GM21786 (cell line): ENCODE measurements at regions not wholly inside any gene's neighbourhood (a gene's known extent, or its start where the extent isn't known, plus 50 kb on each side); places are given as distances from the start of the nearest gene placed in this dataset.

Source experiments
- ATAC-seq: cut with Tn5 transposase; IDR thresholded peaks from one replicate; pipeline ENCODE4 v1.9.1; 2021; ENCODE audit not compliant: unreplicated experiment

DNA sequence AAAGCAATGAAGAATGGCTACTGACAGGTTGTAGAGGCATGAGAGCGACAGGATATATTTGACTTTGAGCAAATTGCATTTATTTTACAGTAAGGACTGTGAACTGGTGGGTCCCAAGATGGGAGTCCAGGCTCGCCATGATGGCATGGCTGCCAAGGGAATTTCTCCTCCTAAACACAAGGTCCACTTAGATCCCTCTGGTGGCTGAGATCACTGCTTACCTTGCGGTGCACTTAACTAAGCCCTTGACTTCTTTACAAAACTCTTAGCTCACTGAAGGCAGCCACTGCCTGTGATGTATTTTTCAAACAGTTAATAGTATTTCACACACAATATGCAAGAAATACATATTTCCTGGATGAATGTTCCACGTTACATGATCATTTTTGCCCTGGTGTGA is 50.3 kb upstream of the SORBS2 start:
- ATAC-seq = no peak

- no peak for ATAC-seq
Measured at GRCh38 chr4:185863946-185864345, 52.0 kb upstream of the SORBS2 start.

DNA sequence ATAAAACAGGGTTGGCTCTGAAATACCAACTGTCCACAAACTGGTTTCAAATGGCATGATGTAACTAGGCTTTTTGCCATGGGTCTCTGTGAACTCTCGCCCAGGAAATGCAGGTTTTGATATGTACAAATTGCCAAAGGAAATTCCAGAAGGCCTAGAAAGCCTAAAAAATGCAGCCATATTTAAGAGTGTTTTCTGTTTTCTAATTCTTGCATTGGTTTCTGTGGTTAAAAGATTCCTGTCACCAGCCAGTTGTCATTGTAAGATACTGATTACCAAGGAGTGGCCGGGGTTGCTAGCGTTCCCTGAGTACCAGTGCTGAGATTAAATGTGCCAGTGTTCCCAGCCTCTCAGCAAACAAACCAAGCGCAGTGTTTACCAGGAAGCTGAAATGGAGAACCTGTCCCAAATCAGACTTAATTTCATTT is 53.9 kb upstream of the SORBS2 start:
- no peak for ATAC-seq

GRCh38 chr4:185867770-185868169 is 55.8 kb upstream of the SORBS2 start:
- ATAC-seq = no peak

- ATAC-seq = no peak
Measured at GRCh38 chr4:185868983-185869382, 57.0 kb upstream of the SORBS2 start.

DNA sequence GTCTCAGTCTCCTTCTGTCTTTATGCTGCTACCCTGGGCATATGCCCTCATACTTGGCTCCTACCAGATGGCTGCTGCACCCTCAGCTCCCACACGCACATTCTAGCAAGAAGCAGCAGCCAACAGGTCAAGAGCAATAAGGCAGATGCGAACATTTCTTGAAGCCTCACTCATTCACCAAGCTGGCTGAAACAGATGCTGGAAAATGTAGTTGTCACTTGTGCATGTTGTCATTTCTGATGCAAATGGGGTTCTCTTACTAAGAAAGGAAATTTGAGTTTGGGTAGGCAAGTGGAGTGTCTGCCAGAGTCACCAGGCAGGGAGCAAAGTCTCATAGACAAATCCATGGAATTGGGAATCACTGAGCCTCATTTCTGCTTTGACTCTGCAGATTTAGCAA is 57.4 kb upstream of the SORBS2 start:
- ATAC-seq = no peak

DNA sequence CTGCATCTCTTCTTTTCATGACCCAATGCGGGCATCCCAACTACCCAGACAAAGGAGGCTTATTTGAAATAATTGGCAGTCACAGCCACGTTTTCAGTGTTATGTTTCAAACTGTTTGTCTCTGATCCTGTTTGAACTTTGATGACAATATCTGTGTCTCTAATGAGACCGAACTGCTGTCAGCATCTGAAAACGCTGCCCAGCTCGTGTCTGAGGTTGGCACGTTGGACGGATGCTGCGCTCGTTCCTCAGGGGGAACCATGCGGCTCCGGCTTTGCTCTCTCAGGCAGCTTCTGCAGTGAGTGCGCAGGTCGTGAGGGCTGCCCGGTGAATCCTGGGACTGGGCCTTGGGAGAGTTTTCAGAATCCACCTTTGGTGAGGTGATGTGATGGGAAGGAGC is 58.4 kb upstream of the SORBS2 start:
- ATAC-seq = no peak

DNA sequence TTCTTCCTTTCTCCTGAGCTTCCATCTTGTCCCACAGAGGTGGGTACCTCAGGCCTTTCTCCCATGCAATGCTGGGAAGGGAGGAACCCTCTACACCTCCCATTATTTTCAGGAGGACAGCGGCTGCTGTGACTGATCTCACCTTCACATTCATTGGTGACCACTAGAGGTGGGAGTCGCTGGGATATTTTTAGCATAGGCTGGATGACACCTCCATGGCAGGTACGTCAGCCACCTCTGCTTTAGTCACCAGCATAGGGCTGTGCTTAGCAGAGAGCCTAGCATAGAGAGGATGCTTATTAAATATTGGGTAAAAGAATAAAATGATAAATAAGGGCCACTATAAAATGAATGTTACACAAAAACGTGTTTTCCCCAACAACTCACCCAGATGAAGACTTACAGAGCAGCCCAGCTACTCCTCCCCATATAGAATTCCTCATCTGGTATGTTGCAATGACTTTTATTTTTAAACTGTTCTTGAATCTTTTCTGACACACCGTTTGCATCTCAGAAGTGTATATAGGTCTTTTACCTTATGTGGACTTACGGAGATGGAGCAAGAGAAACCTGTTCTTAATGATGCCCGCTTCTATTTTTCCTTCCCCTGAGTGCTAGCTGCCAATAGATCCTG is 60.9 kb upstream of the SORBS2 start:
- no peak for ATAC-seq

DNA sequence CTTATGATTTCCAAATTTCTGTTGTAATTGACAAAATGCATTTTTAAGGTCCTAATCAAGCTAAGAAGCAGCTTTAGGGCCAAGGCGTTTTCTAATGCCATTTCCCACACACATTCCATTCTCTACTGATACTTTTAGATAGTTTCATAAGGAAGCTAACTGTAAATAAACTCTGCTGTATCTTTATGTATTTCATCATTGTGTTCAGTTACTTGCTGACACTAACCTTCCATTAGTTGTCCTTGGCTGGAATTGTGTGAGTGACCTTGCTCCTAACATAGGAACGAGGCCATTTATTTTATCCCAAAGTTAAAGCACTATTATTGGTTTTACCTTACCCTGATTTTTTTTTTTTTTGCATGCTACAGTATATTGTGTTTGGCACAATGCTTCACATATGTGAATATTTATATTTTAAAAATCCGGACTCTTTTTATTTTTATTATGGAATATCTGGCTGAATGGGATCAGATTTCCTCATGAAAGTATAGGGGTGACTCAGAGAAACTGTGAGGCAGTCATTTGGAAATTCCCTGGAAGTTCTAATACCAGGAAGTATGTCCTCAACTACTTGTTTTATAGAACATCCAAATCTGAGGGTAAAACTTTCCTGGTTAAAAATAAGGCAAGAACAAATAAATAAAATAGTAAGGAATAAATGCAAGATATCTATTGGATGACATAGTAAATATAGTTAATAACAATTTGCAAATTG is 62.7 kb upstream of the SORBS2 start:
- no peak for ATAC-seq

DNA sequence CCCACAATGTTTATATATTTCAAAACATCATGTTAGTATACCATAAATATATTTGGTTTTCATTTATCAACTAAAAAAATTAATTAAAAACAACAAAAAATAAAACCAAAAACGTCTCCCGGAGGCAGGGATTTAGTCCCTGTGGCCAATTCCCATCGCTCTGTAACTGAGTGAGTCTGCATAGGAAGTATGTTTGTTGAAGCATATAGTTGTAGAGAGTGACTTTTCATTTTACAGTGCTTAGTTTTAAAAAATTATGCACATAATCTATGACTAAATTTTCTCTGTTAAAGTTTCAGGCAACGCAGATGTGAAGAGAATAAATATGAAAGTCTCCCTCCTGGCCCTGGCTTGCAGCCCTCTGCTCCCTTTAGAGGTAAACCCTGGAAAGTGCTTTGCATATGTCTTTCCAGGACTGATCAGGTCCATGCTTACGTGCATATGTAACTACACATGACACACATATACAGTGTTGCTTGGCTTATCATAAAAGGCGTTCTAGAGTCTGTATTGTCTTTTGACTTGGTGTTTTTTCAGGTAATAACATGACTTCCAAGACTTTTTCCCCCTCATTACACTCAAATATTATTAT is 63.4 kb upstream of the SORBS2 start:
- ATAC-seq = no peak

DNA sequence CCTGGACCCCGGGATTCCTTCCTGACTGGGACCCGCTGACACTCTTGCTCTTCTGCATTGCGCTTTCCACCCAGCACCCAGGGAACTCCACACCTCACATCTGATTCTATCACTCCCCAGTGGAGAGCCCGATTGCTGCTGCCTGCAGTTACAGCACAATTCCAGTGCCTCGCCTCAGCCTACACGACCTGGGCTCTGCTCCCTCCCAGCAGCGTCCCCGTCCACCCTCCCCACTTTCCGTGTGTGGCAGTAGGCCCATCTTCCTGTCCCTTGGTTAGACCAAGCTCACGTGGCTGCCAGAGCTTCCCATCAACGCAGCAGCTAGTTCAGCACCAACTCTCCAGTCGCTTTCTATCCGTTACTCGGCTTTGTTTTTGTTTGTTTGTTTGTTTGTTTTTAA is 66.6 kb upstream of the SORBS2 start:
- ATAC-seq = no peak

- no peak for ATAC-seq
Measured at GRCh38 chr4:185879666-185880312, 67.8 kb upstream of the SORBS2 start.

DNA sequence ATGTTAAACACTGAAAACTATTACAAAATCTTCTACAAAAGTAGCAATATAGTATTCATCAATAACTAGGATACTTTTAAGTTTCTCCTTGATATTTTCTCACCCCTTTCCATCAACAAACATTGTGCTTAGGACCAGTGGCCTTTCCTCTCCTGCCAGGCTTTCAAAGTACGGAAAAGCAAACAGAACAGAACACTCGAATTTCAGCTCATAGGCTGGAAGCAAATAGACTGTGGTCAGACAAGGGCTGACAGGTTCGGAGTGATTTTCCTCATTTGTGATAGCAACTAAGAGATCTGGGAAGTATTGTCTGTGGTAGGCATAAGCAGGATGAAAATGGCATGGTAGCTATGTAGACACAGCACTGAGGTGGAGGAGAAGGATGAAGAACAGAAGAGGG is 68.6 kb upstream of the SORBS2 start:
- ATAC-seq = no peak

DNA sequence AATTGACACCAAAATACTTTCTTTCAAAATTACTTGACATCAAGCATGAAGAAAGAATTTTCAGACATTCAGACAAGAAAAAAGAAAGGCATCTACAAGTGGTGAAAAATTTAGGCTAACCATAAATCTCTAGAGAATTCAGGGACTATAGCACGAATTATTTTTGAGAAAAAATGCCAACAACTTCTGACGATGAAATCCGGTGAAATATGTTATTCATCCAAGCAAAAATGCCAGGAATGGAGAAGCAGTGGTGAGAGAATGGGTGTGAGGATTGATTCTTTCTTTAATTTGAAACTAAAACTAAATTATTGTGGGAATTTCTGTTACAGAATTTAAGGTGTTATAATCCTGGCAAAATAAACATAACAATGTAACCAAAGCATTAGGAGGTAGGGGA is 69.4 kb upstream of the SORBS2 start:
- ATAC-seq = no peak

DNA sequence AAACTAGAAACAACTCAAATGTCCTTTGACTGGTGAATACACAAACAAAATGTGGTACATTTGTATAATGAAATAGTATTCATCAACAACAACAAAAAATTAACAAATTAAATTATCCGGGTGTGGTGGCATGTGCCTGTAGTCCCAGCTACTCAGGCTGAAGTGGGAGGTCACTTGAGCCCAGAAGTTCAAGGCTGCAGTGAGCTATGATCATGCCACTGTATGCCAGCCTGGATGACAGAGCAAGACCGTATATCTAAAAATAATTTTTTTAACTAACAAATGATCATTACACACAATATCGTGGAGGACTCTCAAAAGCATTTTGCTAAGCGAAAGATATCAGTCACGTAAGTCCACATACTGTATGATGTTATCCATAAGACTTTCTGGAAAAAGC is 71.6 kb upstream of the SORBS2 start:
- no peak for ATAC-seq

- ATAC-seq = no peak
Measured at GRCh38 chr4:185885075-185885474, 73.1 kb upstream of the SORBS2 start.

DNA sequence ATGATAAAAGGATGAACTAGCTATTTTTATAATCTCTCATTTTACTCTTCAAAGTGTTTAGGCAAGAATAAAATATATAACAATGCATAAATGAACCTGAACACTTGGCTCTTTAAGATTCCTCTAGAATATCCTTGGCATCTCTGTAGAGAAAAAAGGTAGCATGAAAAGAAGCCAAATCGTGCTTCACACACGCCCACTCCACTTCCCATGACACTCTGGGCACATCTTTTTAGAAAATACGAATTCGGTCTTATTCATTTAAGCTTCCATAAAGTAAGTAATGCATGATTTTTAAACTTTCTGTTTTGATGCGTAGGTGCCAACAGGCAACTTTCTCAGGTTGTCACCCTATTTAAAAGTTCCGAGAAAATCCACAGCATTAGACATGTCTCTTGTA is 73.6 kb upstream of the SORBS2 start:
- no peak for ATAC-seq

- ATAC-seq = no peak
Measured at GRCh38 chr4:185886832-185887524, 75.0 kb upstream of the SORBS2 start.

DNA sequence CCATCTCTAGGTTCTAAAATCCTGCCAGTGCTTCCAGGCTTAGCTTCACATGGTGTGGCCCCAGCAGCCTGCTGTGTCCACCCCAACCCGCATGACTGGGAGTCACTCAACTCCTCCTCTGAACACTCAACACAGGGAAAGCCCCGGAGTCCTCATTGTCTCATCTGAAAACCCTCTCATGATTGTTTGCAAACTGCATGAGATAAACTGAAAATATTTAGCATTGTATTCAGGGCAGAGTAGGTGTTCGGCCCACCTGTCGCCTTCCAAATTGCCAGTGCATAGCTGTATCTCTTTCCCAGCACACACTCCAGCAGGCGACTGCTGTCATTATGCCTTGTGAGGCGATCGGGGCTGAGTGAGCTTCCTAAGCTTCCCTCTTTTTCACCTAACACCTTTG is 76.7 kb upstream of the SORBS2 start:
- no peak for ATAC-seq

DNA sequence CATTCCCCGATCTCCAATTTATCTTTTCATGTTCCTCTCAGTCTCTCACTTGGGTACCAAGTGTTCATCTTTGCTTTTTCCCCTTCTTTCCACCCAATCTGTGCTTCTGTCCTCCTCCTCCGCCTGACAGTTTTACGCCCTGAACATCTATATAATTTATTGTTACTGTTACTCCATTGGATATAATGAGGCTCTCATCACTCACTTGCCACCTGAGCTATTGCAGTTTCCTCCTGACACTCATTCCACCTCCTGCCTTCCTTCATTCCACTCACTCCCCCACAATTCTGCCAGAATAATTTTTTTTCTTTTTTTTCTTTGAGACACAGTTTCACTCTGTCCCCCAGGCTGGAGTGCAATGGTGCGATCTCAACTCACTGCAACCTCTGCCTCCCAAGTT is 77.6 kb upstream of the SORBS2 start:
- no peak for ATAC-seq

- no peak for ATAC-seq
Measured at GRCh38 chr4:185890196-185890595, 78.2 kb upstream of the SORBS2 start.
